HG03521 (cell line): ENCODE measurements at regions not wholly inside any gene's neighbourhood (a gene's known extent, or its start where the extent isn't known, plus 50 kb on each side); places are given as distances from the start of the nearest gene placed in this dataset.
"Not testable (repeated sequence)": the region's sequence is repeated elsewhere in the genome, so short reads cannot be mapped to it uniquely, and the experiment has no call there.

Source experiments
- ATAC-seq: cut with Tn5 transposase; IDR thresholded peaks from one replicate; pipeline ENCODE4 v1.9.1; 2021; ENCODE audit warnings: mild to moderate bottlenecking, moderate library complexity; ENCODE audit not compliant: unreplicated experiment

- ATAC-seq, result no peak
Observed at GRCh38 chr10:57094083-57094482, 733.0 kb upstream of the ZWINT start.

- no peak for ATAC-seq
Observed at GRCh38 chr10:57053530-57053929, 692.5 kb upstream of the ZWINT start.

DNA sequence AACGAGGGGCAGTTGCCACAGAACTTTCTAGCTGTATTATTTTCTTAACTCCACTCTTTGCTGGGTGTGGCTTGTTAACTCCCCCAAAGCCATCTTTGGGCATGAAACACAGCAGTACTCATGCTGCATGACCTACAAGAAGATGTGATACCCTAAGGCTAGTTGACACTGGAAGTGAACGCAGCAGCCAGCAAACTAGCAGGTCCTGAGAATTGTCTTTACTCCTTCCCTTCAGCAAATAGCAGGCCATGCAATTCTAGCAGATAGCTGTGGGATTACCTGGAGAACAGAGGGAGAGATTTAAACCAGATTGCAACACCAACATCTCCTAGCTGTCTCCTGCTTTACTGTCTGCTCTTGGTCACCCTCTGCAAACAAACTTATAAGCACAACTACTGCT is 688.0 kb upstream of the ZWINT start:
- no peak for ATAC-seq

DNA sequence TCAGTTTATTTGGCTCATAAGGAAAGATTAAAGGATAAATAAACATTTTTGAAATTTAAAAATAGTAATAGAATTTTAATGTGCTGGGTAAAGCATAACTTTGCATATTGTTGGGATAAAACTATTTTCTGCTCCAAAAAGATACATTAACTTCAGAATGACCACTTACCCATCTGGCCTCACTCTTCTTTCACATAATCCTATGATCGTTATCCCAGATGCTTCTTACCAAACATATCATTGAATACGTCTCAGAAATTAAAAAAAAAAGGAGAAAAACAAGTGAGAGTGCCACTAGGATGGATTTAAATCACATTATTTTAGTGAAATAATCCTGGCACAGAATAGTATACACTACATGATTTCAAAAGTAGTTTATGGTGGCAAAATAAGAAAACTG is 677.5 kb upstream of the ZWINT start:
- ATAC-seq, result no peak

DNA sequence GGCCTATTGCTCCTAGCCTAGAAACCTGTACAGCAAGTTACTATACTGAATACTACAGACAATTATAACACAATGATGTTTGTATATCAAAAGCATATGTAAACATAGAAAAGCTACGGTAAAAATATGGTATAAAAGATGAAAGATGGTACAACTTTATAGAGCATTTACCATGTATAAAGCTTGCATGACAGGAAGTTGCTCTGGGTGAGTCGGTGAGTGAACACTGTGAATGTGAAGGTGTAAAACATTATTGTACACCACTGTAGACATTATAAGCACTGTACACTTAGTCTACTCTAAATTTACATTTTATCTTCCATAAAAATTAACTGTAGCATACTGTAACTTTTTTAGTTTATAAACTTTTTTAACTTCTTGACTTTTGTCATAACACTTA is 674.3 kb upstream of the ZWINT start:
- no peak for ATAC-seq

DNA sequence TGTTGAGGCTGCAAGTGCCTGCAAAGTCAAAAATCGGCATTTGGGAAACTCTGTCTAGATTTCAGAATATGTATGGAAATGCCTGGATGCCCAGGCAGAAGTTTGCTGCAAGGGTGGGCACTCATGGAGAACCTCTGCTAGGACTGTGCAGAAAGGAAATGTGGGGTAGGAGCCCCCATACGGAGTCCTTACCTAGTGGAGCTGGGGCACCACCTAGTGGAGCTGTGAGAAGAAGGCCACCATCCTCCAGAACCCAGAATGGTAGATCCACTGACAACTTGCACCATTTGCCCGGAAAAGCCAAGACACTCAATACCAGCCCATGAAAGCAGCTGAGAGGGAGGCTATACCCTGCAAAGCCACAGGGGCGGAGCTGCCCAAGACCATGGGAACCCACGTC is 671.2 kb upstream of the ZWINT start:
- ATAC-seq, result not testable (repeated sequence)

- no peak for ATAC-seq
Observed at GRCh38 chr10:57031346-57031745, 670.3 kb upstream of the ZWINT start.

DNA sequence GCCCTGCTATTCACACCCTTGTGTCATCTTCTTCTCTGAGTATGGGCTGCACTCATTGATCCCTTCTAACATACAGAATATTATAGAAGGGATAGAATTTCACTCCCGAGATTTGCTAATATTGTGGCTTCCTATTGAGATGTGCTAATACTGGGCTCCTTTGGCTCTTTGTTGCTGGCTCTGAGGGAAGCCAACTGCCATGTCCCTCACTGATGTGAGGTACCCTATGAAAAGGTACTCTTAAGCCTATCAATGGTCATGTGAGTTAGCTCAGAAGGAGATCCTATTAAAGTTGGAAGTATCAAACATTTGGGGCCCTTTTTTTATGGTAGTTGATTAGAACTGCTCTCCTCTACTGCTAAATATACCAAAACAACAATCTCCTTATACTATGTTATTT is 665.2 kb upstream of the ZWINT start:
- ATAC-seq, result no peak

DNA sequence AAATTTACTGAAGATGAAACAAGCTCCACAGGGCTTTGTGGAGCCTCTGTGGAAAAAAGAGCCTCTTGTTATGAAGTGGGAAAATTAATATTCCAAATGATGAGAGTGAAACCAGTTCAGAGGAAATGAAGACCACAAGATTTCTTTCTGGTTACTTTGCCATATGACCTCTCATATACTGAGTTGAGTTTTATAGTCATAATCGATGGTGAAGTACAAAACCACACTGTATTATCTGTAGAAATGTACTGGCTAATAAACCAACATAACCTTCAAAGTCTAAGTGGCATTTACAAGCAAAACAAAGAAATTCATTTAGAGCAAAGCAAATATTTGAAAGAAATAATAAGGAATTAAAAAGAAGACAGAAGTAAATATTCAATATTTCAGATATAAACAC is 662.6 kb upstream of the ZWINT start:
- ATAC-seq, result no peak

GRCh38 chr10:57018452-57018851 is 657.4 kb upstream of the ZWINT start:
- ATAC-seq, result no peak

- no peak for ATAC-seq
Observed at GRCh38 chr10:57017356-57018037, 656.4 kb upstream of the ZWINT start.

- no peak for ATAC-seq
Observed at GRCh38 chr10:57015595-57016318, 654.7 kb upstream of the ZWINT start.

DNA sequence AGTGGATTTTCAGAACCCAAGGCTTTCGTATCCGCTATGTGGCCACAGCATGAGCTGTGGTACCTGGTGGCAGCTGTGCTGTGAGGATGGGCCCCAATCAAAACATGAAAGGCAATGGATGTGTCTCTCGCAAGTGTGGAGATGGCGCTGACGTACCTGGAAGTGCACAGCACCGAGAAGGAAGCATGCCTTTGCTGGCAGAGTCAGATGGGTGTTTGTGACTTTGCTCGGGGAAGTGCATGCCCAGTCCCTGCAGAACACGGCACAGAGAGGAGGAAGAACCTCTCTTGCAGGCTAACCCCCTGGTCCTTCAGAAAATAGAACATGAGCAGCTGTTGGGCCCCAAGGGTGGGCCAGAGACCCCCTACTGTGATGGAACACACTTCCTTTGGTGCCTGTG is 654.1 kb upstream of the ZWINT start:
- ATAC-seq, result no peak

DNA sequence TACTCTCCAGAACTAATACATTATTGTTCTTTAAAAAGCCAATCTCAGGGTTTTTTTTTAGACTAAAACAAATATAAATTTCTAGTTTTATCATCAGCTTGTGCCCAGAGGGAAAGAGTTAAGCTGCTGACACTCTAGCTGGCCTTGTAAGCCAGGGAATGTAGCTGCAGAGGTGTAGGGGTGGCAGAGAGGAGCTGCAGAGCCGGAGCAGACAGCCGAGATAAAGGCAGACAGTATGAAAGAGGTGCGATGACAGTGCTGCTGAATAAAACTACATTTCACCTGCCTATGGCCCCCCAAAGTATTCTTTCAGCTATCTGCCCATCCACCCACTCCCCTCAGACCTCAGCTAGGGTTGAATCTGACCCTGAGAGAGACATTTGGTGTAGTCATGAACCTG is 653.7 kb upstream of the ZWINT start:
- no peak for ATAC-seq

- no peak for ATAC-seq
Observed at GRCh38 chr10:57008189-57008588, 647.1 kb upstream of the ZWINT start.

DNA sequence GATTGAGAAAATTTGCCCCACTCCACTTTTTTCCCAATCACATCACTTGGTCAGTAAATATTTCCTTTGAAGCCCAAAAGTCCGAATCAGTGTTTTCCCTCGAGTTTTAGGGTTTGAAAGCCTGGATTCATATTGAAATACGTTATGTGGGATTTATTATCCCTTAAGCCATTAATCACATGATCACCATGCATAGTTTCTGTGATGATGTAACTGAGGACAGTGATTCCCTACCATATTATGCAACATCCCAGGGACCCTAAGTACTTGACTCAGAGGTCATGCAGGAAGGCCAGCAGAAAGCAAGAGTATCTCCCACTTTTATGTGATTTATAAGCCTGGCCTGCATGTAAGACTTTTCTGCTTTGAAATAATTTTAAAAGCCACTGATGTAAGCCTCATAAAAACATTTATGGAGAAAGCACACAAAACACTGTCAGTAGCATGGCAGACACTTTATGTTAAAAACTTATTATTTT is 630.6 kb upstream of the ZWINT start:
- no peak for ATAC-seq

GRCh38 chr10:56975513-56975912 is 614.5 kb upstream of the ZWINT start:
- ATAC-seq, result no peak

- ATAC-seq, result no peak
Observed at GRCh38 chr10:56973766-56974165, 612.7 kb upstream of the ZWINT start.

DNA sequence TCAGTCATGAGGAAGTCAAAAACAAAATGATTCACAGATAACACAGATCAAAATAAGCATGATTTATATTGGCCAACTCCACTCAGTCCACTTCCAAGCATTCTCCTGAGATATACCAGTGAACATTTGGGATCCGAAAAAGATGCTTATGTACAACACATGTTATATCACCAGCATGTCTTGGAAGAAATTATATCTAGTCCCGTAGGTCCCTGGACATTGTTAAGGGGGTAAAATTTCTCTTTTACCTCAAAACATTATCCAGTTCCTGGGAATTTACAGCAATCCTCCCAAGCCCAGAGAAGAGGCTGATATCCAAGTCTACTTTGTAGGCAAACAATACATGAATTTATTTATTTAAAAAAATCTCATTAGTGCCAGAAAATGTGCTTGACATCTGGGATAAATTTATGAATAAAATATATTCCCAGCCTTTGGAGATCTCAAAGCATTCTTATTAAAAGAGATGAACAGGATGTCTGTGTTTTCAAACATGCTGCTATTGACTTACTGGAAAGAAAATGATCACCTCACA is 582.2 kb upstream of the ZWINT start:
- no peak for ATAC-seq

- ATAC-seq, result no peak
Observed at GRCh38 chr10:56934515-56934914, 573.5 kb upstream of the ZWINT start.

- ATAC-seq, result no peak
Observed at GRCh38 chr10:56928714-56929113, 567.7 kb upstream of the ZWINT start.

GRCh38 chr10:56927701-56928100 is 566.6 kb upstream of the ZWINT start:
- no peak for ATAC-seq
